H9 (cell line): ENCODE measurements at regions not wholly inside any gene's neighbourhood (a gene's known extent, or its start where the extent isn't known, plus 50 kb on each side); places are given as distances from the start of the nearest gene placed in this dataset.
A peak's percentile ranks its signal among the peaks of the same experiment; 100 is the strongest.

Experiments used
- DNase-seq: peaks from one replicate; pipeline ENCODE4 v3.0.0-alpha.2; 2017
- H2AFZ ChIP-seq: one replicate; pipeline ENCODE4 v1.6.1; 2013; ENCODE audit warnings: mild to moderate bottlenecking, low read length, control low read depth, moderate library complexity
- H2AK5ac ChIP-seq: 2 replicates; pipeline ENCODE4 v1.6.1; 2013; ENCODE audit warnings: low read length, control low read depth, mixed read lengths; ENCODE audit not compliant: insufficient read length
- H2BK120ac ChIP-seq: one replicate; pipeline ENCODE4 v1.6.1; 2013; ENCODE audit warnings: low read depth, mild to moderate bottlenecking, low read length, control low read depth, inconsistent platforms; ENCODE audit not compliant: poor library complexity, severe bottlenecking
- H2BK12ac ChIP-seq: 2 replicates; pipeline ENCODE4 v1.6.1; 2013; ENCODE audit warnings: low read length, control low read depth, mixed read lengths, low read depth; ENCODE audit not compliant: insufficient read length
- H2BK15ac ChIP-seq: 2 replicates; pipeline ENCODE4 v1.6.1; 2013; ENCODE audit warnings: low read depth, low read length, control low read depth
- H2BK20ac ChIP-seq: one replicate; pipeline ENCODE4 v1.6.1; 2013; ENCODE audit warnings: low read depth, mild to moderate bottlenecking, low read length, control low read depth, inconsistent platforms; ENCODE audit not compliant: poor library complexity, severe bottlenecking
- H2BK5ac ChIP-seq: 2 replicates; pipeline ENCODE4 v1.6.1; 2013; ENCODE audit warnings: low read length, control low read depth, mixed read lengths; ENCODE audit not compliant: insufficient read length
- H3K14ac ChIP-seq: 2 replicates; pipeline ENCODE4 v1.6.1; 2013; ENCODE audit warnings: low read length, control low read depth; ENCODE audit not compliant: insufficient read depth
- H3K18ac ChIP-seq: 2 replicates; pipeline ENCODE4 v1.6.1; 2013; ENCODE audit warnings: low read depth, mild to moderate bottlenecking, mixed read lengths, low read length, control low read depth; ENCODE audit not compliant: insufficient read length
- H3K23ac ChIP-seq: 2 replicates; pipeline ENCODE4 v1.6.1; 2013; ENCODE audit warnings: low read length, control low read depth, mixed read lengths, low read depth; ENCODE audit not compliant: insufficient read length
- H3K23me2 ChIP-seq: 2 replicates; pipeline ENCODE4 v1.6.1; 2013; ENCODE audit warnings: low read depth, mild to moderate bottlenecking, mixed read lengths, low read length, control low read depth; ENCODE audit not compliant: insufficient read length, poor library complexity, severe bottlenecking
- H3K27ac ChIP-seq: 2 replicates; pipeline ENCODE4 v1.5.1; 2013; ENCODE audit warnings: low read length, control low read depth, mixed read lengths, low read depth; ENCODE audit not compliant: insufficient read length
- H3K27me3 ChIP-seq: 2 replicates; pipeline ENCODE4 v1.6.1; 2013; ENCODE audit warnings: low read length, control low read depth, inconsistent platforms; ENCODE audit not compliant: insufficient read depth
- H3K4ac ChIP-seq: 2 replicates; pipeline ENCODE4 v1.6.1; 2013; ENCODE audit warnings: low read depth, mild to moderate bottlenecking, control low read depth, inconsistent platforms, low read length, moderate library complexity
- H3K4me1 ChIP-seq: 2 replicates; pipeline ENCODE4 v1.6.1; 2013; ENCODE audit warnings: low read length, control low read depth, inconsistent platforms; ENCODE audit not compliant: insufficient read depth
- H3K4me2 ChIP-seq: 2 replicates; pipeline ENCODE4 v1.6.1; 2013; ENCODE audit warnings: low read length, control low read depth, mixed read lengths; ENCODE audit not compliant: insufficient read length, insufficient read depth
- H3K56ac ChIP-seq: 2 replicates; pipeline ENCODE4 v1.6.1; 2013; ENCODE audit warnings: low read depth, mild to moderate bottlenecking, mixed read lengths, low read length, control low read depth; ENCODE audit not compliant: insufficient read length
- H3K79me1 ChIP-seq: 2 replicates; pipeline ENCODE4 v1.6.1; 2013; ENCODE audit warnings: low read depth, mild to moderate bottlenecking, moderate library complexity, low read length, control low read depth, inconsistent platforms; ENCODE audit not compliant: insufficient read depth, poor library complexity, severe bottlenecking
- H3K79me2 ChIP-seq: 2 replicates; pipeline ENCODE4 v1.6.1; 2013; ENCODE audit warnings: low read length, control low read depth, inconsistent platforms; ENCODE audit not compliant: insufficient read depth
- H3K9ac ChIP-seq: 2 replicates; pipeline ENCODE4 v1.6.1; 2013; ENCODE audit warnings: low read length, control low read depth, mixed read lengths; ENCODE audit not compliant: insufficient read length; ENCODE audit errors: extremely low read depth
- H3K9me3 ChIP-seq: one replicate; pipeline ENCODE4 v1.6.1; 2013; ENCODE audit warnings: low read depth, low read length, inconsistent platforms; ENCODE audit not compliant: control insufficient read depth
- H3T11ph ChIP-seq: one replicate; pipeline ENCODE4 v1.6.1; 2013; ENCODE audit warnings: mild to moderate bottlenecking, low read length, control low read depth, inconsistent platforms
- H4K20me1 ChIP-seq: one replicate; pipeline ENCODE4 v1.6.1; 2013; ENCODE audit not compliant: control insufficient read depth, insufficient read length, insufficient read depth
- H4K5ac ChIP-seq: 2 replicates; pipeline ENCODE4 v1.6.1; 2013; ENCODE audit warnings: low read depth, mild to moderate bottlenecking, mixed read lengths, low read length, control low read depth; ENCODE audit not compliant: insufficient read length
- H4K8ac ChIP-seq: replicated peaks from 2 replicates; pipeline ENCODE4 v1.6.1; 2013; ENCODE audit warnings: low read length, control low read depth, mixed read lengths, low read depth; ENCODE audit not compliant: insufficient read length
- H4K91ac ChIP-seq: 2 replicates; pipeline ENCODE4 v1.6.1; 2013; ENCODE audit warnings: low read depth, mild to moderate bottlenecking, moderate library complexity, mixed read lengths, low read length, control low read depth; ENCODE audit not compliant: insufficient read length
- H3K27ac Mint-ChIP-seq, 3 experiments: 2 replicates in 2 of 3; 3 replicates in 1 of 3; pipeline ENCODE4 v1.8.0; 2020 to 2021; ENCODE audit warnings: mixed read lengths in 3 of 3, mild to moderate bottlenecking in 1 of 3, moderate library complexity in 1 of 3
- H3K27me3 Mint-ChIP-seq: 2 replicates; pipeline ENCODE4 v1.8.0; 2021; ENCODE audit warnings: low read depth, mild to moderate bottlenecking, moderate library complexity, mixed read lengths
- H3K36me3 Mint-ChIP-seq, 3 experiments: 2 replicates in 2 of 3; 3 replicates in 1 of 3; pipeline ENCODE4 v1.8.0; 2020 to 2021; ENCODE audit warnings: low read depth in 3 of 3, mixed read lengths in 3 of 3; ENCODE audit not compliant: insufficient read depth in 1 of 3
- H3K4me1 Mint-ChIP-seq, 2 experiments: 2 replicates each; pipeline ENCODE4 v1.8.0; 2020; ENCODE audit warnings: mixed read lengths in 2 of 2
- H3K4me3 Mint-ChIP-seq, 2 experiments: 2 replicates in 1 of 2; 3 replicates in 1 of 2; pipeline ENCODE4 v1.8.0; 2020 to 2021; ENCODE audit warnings: mild to moderate bottlenecking in 2 of 2, mixed read lengths in 2 of 2, moderate library complexity in 1 of 2
- H3K9me3 Mint-ChIP-seq, 2 experiments: 2 replicates in 1 of 2; 3 replicates in 1 of 2; pipeline ENCODE4 v1.8.0; 2020; ENCODE audit warnings: mild to moderate bottlenecking in 2 of 2, mixed read lengths in 2 of 2, moderate library complexity in 1 of 2
- CTCF ChIP-seq: fragments of 200-600 bp; sonication (generic); conservative IDR thresholded peaks from 3 replicates; pipeline ENCODE4 v1.8.0; 2021; ENCODE audit warnings: antibody characterized with exemption, mild to moderate bottlenecking
- WGBS: extraction: QIAGEN DNeasy Blood & Tissue Kit; methylation state at CpG from one replicate; pipeline ENCODE4 v1.1.7; 2013; ENCODE audit warnings: missing lambda C conversion rate, low lambda C conversion rate, mixed read lengths; ENCODE audit not compliant: insufficient read length; ENCODE audit errors: extremely low coverage; 5-methylcytosine and 5-hydroxymethylcytosine counted together

DNA sequence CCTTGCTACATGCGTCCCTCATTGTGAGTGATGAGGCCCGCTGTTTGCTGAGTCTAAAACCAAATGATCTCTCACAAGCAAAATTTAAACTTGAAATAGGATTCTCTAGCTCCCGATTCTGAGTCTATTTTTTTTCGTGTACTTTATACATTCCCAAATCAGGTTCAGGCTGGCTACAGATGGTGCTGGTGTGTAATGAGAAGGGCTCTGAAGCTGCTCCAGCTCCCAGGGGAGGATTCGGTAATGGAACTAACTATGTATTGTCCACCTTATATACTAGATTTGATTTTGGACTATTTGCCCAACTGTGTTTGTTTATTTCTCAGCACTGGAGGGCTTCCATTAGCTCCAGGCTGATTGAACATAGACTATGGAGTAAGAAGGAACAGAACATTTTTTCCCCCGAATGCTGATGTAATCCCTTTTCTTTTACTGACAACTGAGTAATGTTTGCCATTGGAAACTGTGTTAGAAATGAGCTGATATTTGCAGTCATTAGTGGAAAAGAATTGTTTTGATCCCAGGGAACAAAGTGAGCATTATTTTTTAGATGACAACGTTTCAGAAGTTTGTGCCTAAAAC is 274.0 kb upstream of the FIGN start:
- no peak overlapping the region for H2BK15ac ChIP-seq
- H3K4me2 ChIP-seq, result no peak overlapping the region
- H2BK5ac ChIP-seq, result no peak overlapping the region
- no peak for TF ChIP-seq CTCF
- no peak overlapping the region for H2AK5ac ChIP-seq
- no peaks in the 10 kb centered on the region for H3K36me3 Mint-ChIP-seq
- no peaks in the 10 kb centered on the region for H3K79me2 ChIP-seq
- H3K56ac ChIP-seq, result no peak overlapping the region
- no peak overlapping the region for H3T11ph ChIP-seq
- H2BK12ac ChIP-seq, result no peak overlapping the region
- no peak overlapping the region for H4K91ac ChIP-seq
- no peak overlapping the region for H4K8ac ChIP-seq
- H4K20me1 ChIP-seq, result no peaks in the 10 kb centered on the region
- no peak overlapping the region for H3K27ac ChIP-seq
- no peak overlapping the region for H2BK20ac ChIP-seq
- no peaks in the 10 kb centered on the region; the same call in 1 of the 2 replicates for H3K4me1 ChIP-seq
- H3K4me3 Mint-ChIP-seq, result no peak overlapping the region
- no peak overlapping the region for H3K18ac ChIP-seq
- H3K27me3 ChIP-seq, result no peaks in the 10 kb centered on the region
- H3K27ac Mint-ChIP-seq, result peak overlapping the region in 2 of 3 experiments; percentile 1; a peak in 1 of 7 replicates
- H2AFZ ChIP-seq, result no peak overlapping the region
- H4K5ac ChIP-seq, result no peak overlapping the region
- H3K79me1 ChIP-seq, result no peaks in the 10 kb centered on the region
- DNase-seq, result no peak
- H3K9ac ChIP-seq, result no peak overlapping the region
- no peak overlapping the region for H3K23ac ChIP-seq
- WGBS, result no CpG with 5 or more reads among the region's 7 CpGs
- no peak overlapping the region for H3K14ac ChIP-seq
- H3K4me1 Mint-ChIP-seq, result peaks cover 9% of the 10 kb centered on the region in 2 experiments
- H3K23me2 ChIP-seq, result no peaks in the 10 kb centered on the region
- H3K9me3 Mint-ChIP-seq, result no peaks in the 10 kb centered on the region
- H3K27me3 Mint-ChIP-seq, result no peaks in the 10 kb centered on the region
- H3K9me3 ChIP-seq, result no peaks in the 10 kb centered on the region
- H3K4ac ChIP-seq, result no peak overlapping the region
- H2BK120ac ChIP-seq, result no peak overlapping the region
